Neural progenitor cell (in vitro differentiated cells): ENCODE measurements at regions not wholly inside any gene's neighbourhood (a gene's known extent, or its start where the extent isn't known, plus 50 kb on each side); places are given as distances from the start of the nearest gene placed in this dataset.
A peak's percentile ranks its signal among the peaks of the same experiment; 100 is the strongest.
"Not testable (repeated sequence)": the region's sequence is repeated elsewhere in the genome, so short reads cannot be mapped to it uniquely, and the experiment has no call there.

Source experiments
- DNase-seq: peaks from one replicate; pipeline ENCODE4 v3.0.0-alpha.2; 2016; ENCODE audit warnings: low spot score
- H2AFZ ChIP-seq: fragments of 200-600 bp; sonication (generic); replicated peaks from 2 replicates; pipeline ENCODE4 v1.6.1; 2016; ENCODE audit warnings: antibody characterized with exemption
- H3F3A ChIP-seq: fragments of 200-600 bp; sonication (generic); 2 replicates; pipeline ENCODE4 v1.6.1; 2016; ENCODE audit warnings: antibody characterized with exemption, low read depth
- H3K27ac ChIP-seq: fragments of 200-600 bp; sonication (generic); 2 replicates; pipeline ENCODE4 v1.5.1; 2016; ENCODE audit warnings: mild to moderate bottlenecking
- H3K27me3 ChIP-seq: fragments of 200-600 bp; sonication (generic); 2 replicates; pipeline ENCODE4 v1.6.1; 2016; ENCODE audit warnings: mild to moderate bottlenecking, moderate library complexity
- H3K36me3 ChIP-seq: fragments of 200-600 bp; sonication (generic); 2 replicates; pipeline ENCODE4 v1.5.1; 2016
- H3K4me1 ChIP-seq: fragments of 200-600 bp; sonication (generic); 2 replicates; pipeline ENCODE4 v1.6.1; 2016; ENCODE audit warnings: mixed run types
- H3K4me2 ChIP-seq: fragments of 200-600 bp; sonication (generic); 2 replicates; pipeline ENCODE4 v1.6.1; 2016
- H3K4me3 ChIP-seq: fragments of 200-600 bp; sonication (generic); 2 replicates; pipeline ENCODE4 v1.5.1; 2016
- H3K79me2 ChIP-seq: fragments of 200-600 bp; sonication (generic); 2 replicates; pipeline ENCODE4 v1.6.1; 2016; ENCODE audit warnings: low read depth
- H3K9ac ChIP-seq: fragments of 200-600 bp; sonication (generic); 2 replicates; pipeline ENCODE4 v1.6.1; 2016
- H3K9me3 ChIP-seq: fragments of 200-600 bp; sonication (generic); 2 replicates; pipeline ENCODE4 v1.5.1; 2016; ENCODE audit warnings: low read depth
- H4K20me1 ChIP-seq: fragments of 200-600 bp; sonication (generic); 2 replicates; pipeline ENCODE4 v1.6.1; 2016; ENCODE audit warnings: low read depth
- H3K27ac Mint-ChIP-seq: 3 replicates; pipeline ENCODE4 v1.8.0; 2021; ENCODE audit warnings: mixed read lengths
- H3K27me3 Mint-ChIP-seq: 2 replicates; pipeline ENCODE4 v1.8.0; 2022; ENCODE audit warnings: low read depth, mild to moderate bottlenecking, inconsistent platforms, moderate library complexity, mixed read lengths; ENCODE audit not compliant: insufficient read depth
- H3K36me3 Mint-ChIP-seq: 3 replicates; pipeline ENCODE4 v1.8.0; 2021; ENCODE audit warnings: mixed read lengths
- H3K4me1 Mint-ChIP-seq: 3 replicates; pipeline ENCODE4 v1.8.0; 2021; ENCODE audit warnings: mixed read lengths
- H3K4me3 Mint-ChIP-seq: 3 replicates; pipeline ENCODE4 v1.8.0; 2021; ENCODE audit warnings: mild to moderate bottlenecking, moderate library complexity, mixed read lengths
- H3K9me3 Mint-ChIP-seq: 3 replicates; pipeline ENCODE4 v1.8.0; 2020; ENCODE audit warnings: mixed read lengths
- CTCF ChIP-seq: fragments of 200-600 bp; sonication (generic); IDR thresholded peaks from 2 replicates; pipeline ENCODE4 v1.5.1; 2017; ENCODE audit warnings: antibody characterized with exemption, mild to moderate bottlenecking
- EZH2 ChIP-seq: fragments of 200-600 bp; sonication (generic); IDR thresholded peaks from 2 replicates; pipeline ENCODE4 v1.6.1; 2017; ENCODE audit warnings: antibody characterized with exemption, mild to moderate bottlenecking, moderate library complexity
- EZH2phosphoT487 ChIP-seq: fragments of 200-600 bp; sonication (generic); IDR thresholded peaks from 2 replicates; pipeline ENCODE4 v1.6.1; 2017; ENCODE audit warnings: antibody characterized with exemption

- not testable (repeated sequence) for H3K4me1 ChIP-seq, H3K4me3 Mint-ChIP-seq, DNase-seq, H3K4me1 Mint-ChIP-seq, H3K27ac Mint-ChIP-seq, H3K79me2 ChIP-seq, H2AFZ ChIP-seq, H3K9me3 ChIP-seq, H3K9ac ChIP-seq, H3K4me3 ChIP-seq, H3F3A ChIP-seq, H3K27me3 ChIP-seq, H3K36me3 ChIP-seq, H4K20me1 ChIP-seq, H3K4me2 ChIP-seq, H3K27me3 Mint-ChIP-seq, H3K36me3 Mint-ChIP-seq, H3K27ac ChIP-seq
- H3K9me3 Mint-ChIP-seq = peaks cover 18% of the 10 kb centered on the region
Measured at GRCh38 chrX:40788698-40789097, 53.4 kb upstream of the MED14 start.

- H3K4me1 ChIP-seq = no peaks in the 10 kb centered on the region
- TF ChIP-seq EZH2phosphoT487 (no peak), EZH2 (no peak), CTCF (no peak)
- no peaks in the 10 kb centered on the region for H3K79me2 ChIP-seq
- peaks cover 5% of the 10 kb centered on the region for H3K9me3 ChIP-seq
- H3K27me3 ChIP-seq = no peaks in the 10 kb centered on the region
- no peak overlapping the region for H3K27ac Mint-ChIP-seq
- no peak overlapping the region for H3K4me3 ChIP-seq
- H3K4me1 Mint-ChIP-seq = peaks cover 8% of the 10 kb centered on the region
- H3K36me3 Mint-ChIP-seq = no peaks in the 10 kb centered on the region
- H2AFZ ChIP-seq = no peak overlapping the region
- no peaks in the 10 kb centered on the region for H3F3A ChIP-seq
- no peak overlapping the region for H3K9ac ChIP-seq
- DNase-seq = no peak
- H3K4me2 ChIP-seq = no peak overlapping the region
- H3K27ac ChIP-seq = no peak overlapping the region
- H3K27me3 Mint-ChIP-seq = peaks cover 2% of the 10 kb centered on the region
- H4K20me1 ChIP-seq = no peaks in the 10 kb centered on the region
- H3K9me3 Mint-ChIP-seq = peaks cover 31% of the 10 kb centered on the region
- H3K36me3 ChIP-seq = no peaks in the 10 kb centered on the region
- no peak overlapping the region for H3K4me3 Mint-ChIP-seq
Measured at GRCh38 chrX:40792433-40792832, 57.1 kb upstream of the MED14 start.

- H3K27me3 ChIP-seq, H3K4me3 Mint-ChIP-seq, H3F3A ChIP-seq, H3K36me3 ChIP-seq, H3K36me3 Mint-ChIP-seq, H3K4me2 ChIP-seq, H3K27ac ChIP-seq, H3K4me1 ChIP-seq, H3K27me3 Mint-ChIP-seq, DNase-seq, H3K4me3 ChIP-seq, H3K4me1 Mint-ChIP-seq, H3K79me2 ChIP-seq, H3K9ac ChIP-seq, H4K20me1 ChIP-seq: not testable (repeated sequence)
- H3K27ac Mint-ChIP-seq = peak overlapping the region; percentile 91
- H3K9me3 Mint-ChIP-seq = peaks cover 39% of the 10 kb centered on the region
- peaks cover 11% of the 10 kb centered on the region for H3K9me3 ChIP-seq
- H2AFZ ChIP-seq = peak overlapping the region; percentile 12
Measured at GRCh38 chrX:40794829-40795130, 59.4 kb upstream of the MED14 start.

- DNase-seq, H3K27ac Mint-ChIP-seq, H2AFZ ChIP-seq, H3K9ac ChIP-seq, H3K36me3 Mint-ChIP-seq, H3K36me3 ChIP-seq, H3K27ac ChIP-seq, H3K4me3 ChIP-seq, H3K4me3 Mint-ChIP-seq, H3K4me1 ChIP-seq, H4K20me1 ChIP-seq, H3K4me2 ChIP-seq, H3F3A ChIP-seq, H3K79me2 ChIP-seq, H3K27me3 ChIP-seq, H3K27me3 Mint-ChIP-seq, H3K4me1 Mint-ChIP-seq: not testable (repeated sequence)
- H3K9me3 ChIP-seq = peaks cover 11% of the 10 kb centered on the region
- H3K9me3 Mint-ChIP-seq = peaks cover 26% of the 10 kb centered on the region
Measured at GRCh38 chrX:40799745-40800144, 64.4 kb upstream of the MED14 start.

GRCh38 chrX:40805404-40805803 is 70.1 kb upstream of the MED14 start:
- H3K36me3 ChIP-seq = no peaks in the 10 kb centered on the region
- H4K20me1 ChIP-seq = no peaks in the 10 kb centered on the region
- H3K27ac ChIP-seq = no peak overlapping the region
- no peak overlapping the region for H3K9ac ChIP-seq
- H3K79me2 ChIP-seq = no peaks in the 10 kb centered on the region
- TF ChIP-seq CTCF (no peak), EZH2phosphoT487 (no peak), EZH2 (no peak)
- no peaks in the 10 kb centered on the region for H3K4me1 ChIP-seq
- Mint-ChIP-seq H3K4me1 (no peaks in the 10 kb centered on the region), H3K36me3 (no peaks in the 10 kb centered on the region), H3K27me3 (no peaks in the 10 kb centered on the region), H3K27ac (no peak overlapping the region), H3K9me3 (peaks cover 4% of the 10 kb centered on the region), H3K4me3 (no peak overlapping the region)
- no peak overlapping the region for H3K4me2 ChIP-seq
- no peaks in the 10 kb centered on the region for H3F3A ChIP-seq
- DNase-seq = no peak
- H3K27me3 ChIP-seq = no peaks in the 10 kb centered on the region
- no peak overlapping the region for H3K4me3 ChIP-seq
- H3K9me3 ChIP-seq = no peaks in the 10 kb centered on the region
- no peak overlapping the region for H2AFZ ChIP-seq
